Muscle layer of duodenum (tissue), 2 donors: ENCODE measurements at regions not wholly inside any gene's neighbourhood (a gene's known extent, or its start where the extent isn't known, plus 50 kb on each side); places are given as distances from the start of the nearest gene placed in this dataset.
"Not testable (repeated sequence)": the region's sequence is repeated elsewhere in the genome, so short reads cannot be mapped to it uniquely, and the experiment has no call there.

Source experiments
- H3K27ac ChIP-seq: one replicate; pipeline ENCODE4 v1.7.0; 2013; ENCODE audit warnings: mild to moderate bottlenecking, low read length
- H3K27me3 ChIP-seq: one replicate; pipeline ENCODE4 v1.7.0; 2013; ENCODE audit warnings: low read depth, mild to moderate bottlenecking, control low read depth, low read length
- H3K36me3 ChIP-seq, 2 donors: one replicate each; pipeline ENCODE4 v1.7.0; 2013; ENCODE audit warnings: low read length in 2 of 2, control low read depth in 1 of 2, mild to moderate bottlenecking in 1 of 2; ENCODE audit not compliant: insufficient read depth in 2 of 2, control insufficient read depth in 1 of 2
- H3K4me1 ChIP-seq, 2 donors: one replicate each; pipeline ENCODE4 v1.7.0; 2013; ENCODE audit warnings: low read length in 2 of 2, mild to moderate bottlenecking in 2 of 2, control low read depth in 1 of 2, moderate library complexity in 1 of 2; ENCODE audit not compliant: insufficient read depth in 2 of 2, control insufficient read depth in 1 of 2
- H3K4me3 ChIP-seq, 2 donors: one replicate each; pipeline ENCODE4 v1.7.0; 2013; ENCODE audit warnings: low read length in 2 of 2, low read depth in 1 of 2, mild to moderate bottlenecking in 1 of 2
- H3K9me3 ChIP-seq, 2 donors: one replicate each; pipeline ENCODE4 v1.7.0; 2013; ENCODE audit warnings: low read length in 2 of 2, control low read depth in 1 of 2, mild to moderate bottlenecking in 1 of 2; ENCODE audit not compliant: control insufficient read depth in 1 of 2
- donor health status: healthy.

DNA sequence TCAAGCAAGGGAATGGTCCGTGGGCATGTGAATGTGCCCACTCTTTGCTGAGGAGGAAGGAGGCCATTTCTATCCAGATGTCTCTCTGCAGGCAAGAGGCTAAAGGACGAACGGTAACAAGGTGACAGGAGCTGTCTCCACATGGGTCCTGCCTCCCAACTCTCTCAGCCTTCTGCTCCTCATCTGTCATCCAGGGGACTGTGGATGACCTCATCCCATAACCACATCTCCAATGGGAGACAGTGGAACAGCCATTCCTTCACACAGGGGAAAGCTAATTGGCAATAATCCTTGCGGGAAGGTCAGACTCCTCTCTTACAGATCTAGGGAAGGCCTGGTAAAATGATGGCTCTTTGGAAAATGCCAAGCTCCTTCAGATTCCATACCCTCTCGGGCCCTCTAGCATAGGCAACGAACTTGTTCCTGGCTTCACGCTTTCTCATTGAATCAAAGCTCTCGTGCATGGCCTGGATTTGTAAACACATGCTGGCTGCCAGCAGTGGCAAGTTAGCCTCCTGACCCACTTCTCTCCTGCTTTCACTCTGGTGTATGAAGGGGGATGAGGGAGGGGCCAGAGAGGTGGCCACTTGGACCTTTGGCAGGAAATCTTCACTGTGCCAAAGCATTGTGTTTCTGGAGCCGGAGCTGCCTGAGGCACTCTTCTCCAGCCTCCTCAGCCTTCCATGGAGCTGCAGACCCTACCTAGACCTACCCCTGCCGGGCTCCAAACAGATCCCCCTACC is 94.5 kb upstream of the FAM72C start:
- H3K4me1 ChIP-seq, H3K4me3 ChIP-seq, H3K27ac ChIP-seq, H3K27me3 ChIP-seq, H3K9me3 ChIP-seq, H3K36me3 ChIP-seq: not testable (repeated sequence)

- H3K9me3 ChIP-seq, H3K36me3 ChIP-seq, H3K4me3 ChIP-seq, H3K27ac ChIP-seq, H3K4me1 ChIP-seq, H3K27me3 ChIP-seq: not testable (repeated sequence)
Measured at GRCh38 chr1:144065299-144066060, 93.7 kb upstream of the FAM72C start.

GRCh38 chr1:144049365-144049764 is 77.6 kb upstream of the FAM72C start:
- not testable (repeated sequence) for H3K27ac ChIP-seq, H3K36me3 ChIP-seq, H3K9me3 ChIP-seq, H3K27me3 ChIP-seq, H3K4me1 ChIP-seq, H3K4me3 ChIP-seq

DNA sequence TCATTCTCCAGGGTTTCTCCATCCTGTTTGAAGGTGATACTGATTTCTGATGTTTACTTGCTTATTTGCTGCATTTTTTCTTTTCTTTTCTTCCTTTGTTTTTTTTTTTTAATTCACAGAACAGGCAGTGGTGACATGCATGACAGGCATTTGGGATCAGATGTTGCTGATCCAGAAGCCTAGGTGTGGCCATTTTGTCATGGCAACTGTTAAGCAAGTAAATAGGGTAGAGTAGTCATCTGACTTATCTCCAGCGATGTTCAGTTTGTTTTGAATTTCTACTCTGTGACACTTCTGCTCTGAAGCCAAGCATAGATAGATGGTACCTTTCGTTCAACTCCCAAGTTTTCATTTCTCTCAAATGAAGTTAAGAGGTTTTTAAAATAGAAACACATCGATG is 74.9 kb upstream of the FAM72C start:
- H3K9me3 ChIP-seq, H3K4me1 ChIP-seq, H3K36me3 ChIP-seq, H3K4me3 ChIP-seq, H3K27me3 ChIP-seq, H3K27ac ChIP-seq: not testable (repeated sequence)

DNA sequence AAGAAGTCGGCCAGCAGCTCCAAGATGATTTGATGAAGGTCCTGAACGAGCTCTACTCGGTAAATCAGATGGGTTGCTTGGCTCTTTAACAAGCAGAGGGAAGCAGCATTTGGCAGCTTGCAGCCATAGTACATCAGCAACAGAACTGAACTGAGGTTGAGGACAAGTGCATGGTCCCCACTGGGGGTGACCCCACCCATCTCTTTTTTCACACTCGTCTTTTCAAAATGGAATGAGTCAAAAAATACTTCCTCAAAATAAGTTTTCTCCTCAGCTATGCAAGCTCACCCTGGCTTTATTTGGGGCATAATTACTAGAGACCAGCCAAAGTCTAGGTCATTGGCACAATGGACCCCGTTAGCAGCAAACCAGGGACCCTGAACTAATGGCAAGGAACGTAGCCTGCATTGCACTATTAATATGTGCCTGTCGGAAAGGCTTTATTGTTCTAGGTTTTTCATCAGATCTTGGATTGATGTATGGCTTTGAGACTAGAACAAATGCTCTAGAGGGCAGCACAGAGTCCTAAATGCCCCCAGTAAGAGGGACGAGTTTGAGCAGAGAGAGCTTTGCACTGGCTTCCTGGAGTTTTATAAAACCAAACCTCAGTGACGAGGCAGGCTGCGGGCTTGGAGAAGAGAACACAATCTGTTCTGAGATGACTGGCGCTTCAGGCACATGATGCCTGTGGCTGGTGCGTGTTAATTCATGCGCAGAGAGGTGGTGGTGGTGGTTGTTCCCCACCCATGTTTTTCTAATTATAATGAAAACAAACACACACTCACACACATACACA is 74.2 kb upstream of the FAM72C start:
- H3K9me3 ChIP-seq, H3K36me3 ChIP-seq, H3K4me3 ChIP-seq, H3K27me3 ChIP-seq, H3K4me1 ChIP-seq, H3K27ac ChIP-seq: not testable (repeated sequence)

DNA sequence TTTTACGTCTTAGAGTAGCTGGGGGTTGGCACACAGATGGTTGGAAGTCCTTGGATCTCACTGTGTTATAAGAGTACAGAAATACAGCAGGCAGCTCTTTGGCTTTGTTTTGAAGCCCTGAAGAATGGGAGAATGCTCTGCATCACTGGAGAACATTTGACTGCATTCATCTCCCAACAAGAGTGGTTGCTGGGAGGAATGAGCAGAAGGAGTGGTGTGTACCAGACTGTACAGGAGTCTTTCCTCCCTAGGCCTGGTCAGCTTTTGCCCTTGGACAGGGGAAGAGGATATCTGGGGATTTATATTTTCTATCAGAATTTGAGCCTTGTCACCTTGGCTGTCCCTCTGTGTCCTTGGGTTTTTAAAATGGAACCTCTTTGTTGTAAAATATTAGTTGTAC is 70.5 kb upstream of the FAM72C start:
- H3K36me3 ChIP-seq, H3K27ac ChIP-seq, H3K4me3 ChIP-seq, H3K4me1 ChIP-seq, H3K27me3 ChIP-seq, H3K9me3 ChIP-seq: not testable (repeated sequence)

GRCh38 chr1:144040293-144040692 is 68.5 kb upstream of the FAM72C start:
- not testable (repeated sequence) for H3K4me3 ChIP-seq, H3K9me3 ChIP-seq, H3K36me3 ChIP-seq, H3K27ac ChIP-seq, H3K27me3 ChIP-seq, H3K4me1 ChIP-seq

GRCh38 chr1:144034045-144034444 is 62.3 kb upstream of the FAM72C start:
- not testable (repeated sequence) for H3K4me1 ChIP-seq, H3K9me3 ChIP-seq, H3K27me3 ChIP-seq, H3K27ac ChIP-seq, H3K4me3 ChIP-seq, H3K36me3 ChIP-seq

DNA sequence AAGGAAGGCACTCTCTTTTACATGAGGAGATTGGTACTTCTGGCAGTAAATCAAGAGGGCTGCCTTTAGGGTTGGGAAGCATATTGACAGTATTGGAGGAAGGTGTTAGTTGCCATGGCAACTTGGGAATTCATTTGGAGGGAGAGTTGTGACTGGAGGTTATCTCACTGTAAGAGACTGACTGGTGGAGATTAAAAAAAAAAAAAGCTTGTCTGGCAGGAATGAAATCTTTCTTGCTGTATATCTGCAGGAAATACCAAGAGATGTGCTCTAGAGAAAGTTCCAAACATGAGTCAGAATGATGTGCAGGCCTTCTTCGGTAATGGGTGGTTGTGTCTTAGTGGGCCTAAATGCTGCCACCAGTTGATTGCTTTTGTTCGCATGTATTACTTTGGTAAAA is 59.8 kb upstream of the FAM72C start:
- not testable (repeated sequence) for H3K27me3 ChIP-seq, H3K27ac ChIP-seq, H3K4me1 ChIP-seq, H3K36me3 ChIP-seq, H3K9me3 ChIP-seq, H3K4me3 ChIP-seq

DNA sequence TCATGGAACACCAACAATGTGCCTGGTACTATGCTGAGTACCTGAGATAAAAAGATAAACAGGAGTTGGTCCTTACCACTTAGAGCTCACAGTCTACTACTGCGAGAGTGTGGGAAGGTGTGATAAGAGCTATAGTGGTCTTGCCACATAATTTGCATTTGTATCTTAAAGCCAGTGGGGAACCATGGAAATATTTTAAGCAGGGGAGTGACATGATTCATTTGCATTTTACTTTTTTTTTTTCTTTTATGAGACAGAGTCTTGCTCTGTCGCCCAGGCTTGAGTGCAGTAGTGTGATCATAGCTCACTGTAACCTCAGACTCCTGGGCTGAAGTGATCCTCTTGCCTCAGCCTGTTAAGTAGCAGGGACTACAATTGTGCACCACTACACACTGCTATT is 54.2 kb upstream of the FAM72C start:
- H3K27ac ChIP-seq, H3K4me3 ChIP-seq, H3K9me3 ChIP-seq, H3K36me3 ChIP-seq, H3K27me3 ChIP-seq, H3K4me1 ChIP-seq: not testable (repeated sequence)

DNA sequence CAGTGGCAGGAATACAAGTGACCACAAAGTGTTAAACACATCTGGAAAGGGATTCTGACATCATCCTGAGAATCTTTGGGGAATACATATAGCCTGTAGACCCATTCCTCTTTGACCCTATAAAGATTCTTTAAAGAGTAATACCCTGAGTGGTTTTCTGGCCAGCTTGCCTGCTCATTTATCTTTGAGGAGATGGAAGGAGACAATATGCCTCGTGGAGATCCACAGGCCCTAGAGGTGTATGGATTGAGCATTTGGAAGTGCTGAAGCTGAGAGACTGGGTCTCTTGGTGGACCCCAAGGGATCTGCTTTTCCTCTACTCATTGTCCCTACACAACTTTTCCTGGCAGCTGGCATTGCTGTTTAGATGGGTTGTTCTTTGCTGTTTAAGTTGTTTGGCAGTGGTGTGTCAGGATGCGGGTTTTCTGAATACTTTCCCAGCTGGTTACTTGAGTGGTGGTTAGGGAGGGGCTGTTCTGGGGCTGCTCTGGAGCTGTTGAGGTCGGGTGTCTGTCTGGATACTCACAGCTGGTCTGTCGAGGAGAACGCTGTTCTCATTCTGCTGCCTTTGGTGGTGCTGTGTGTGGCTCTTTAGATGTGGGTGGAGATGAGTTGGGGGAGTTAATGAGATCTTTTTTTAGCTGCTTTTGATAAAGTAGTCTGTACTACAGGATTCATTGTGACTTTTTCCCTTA is 50.1 kb upstream of the FAM72C start:
- H3K36me3 ChIP-seq, H3K9me3 ChIP-seq, H3K4me1 ChIP-seq, H3K27ac ChIP-seq, H3K27me3 ChIP-seq, H3K4me3 ChIP-seq: not testable (repeated sequence)
